ENCODE measurements at regions not wholly inside any gene's neighbourhood (a gene's known extent, or its start where the extent isn't known, plus 50 kb on each side); places are given as distances from the start of the nearest gene placed in this dataset.

DNA sequence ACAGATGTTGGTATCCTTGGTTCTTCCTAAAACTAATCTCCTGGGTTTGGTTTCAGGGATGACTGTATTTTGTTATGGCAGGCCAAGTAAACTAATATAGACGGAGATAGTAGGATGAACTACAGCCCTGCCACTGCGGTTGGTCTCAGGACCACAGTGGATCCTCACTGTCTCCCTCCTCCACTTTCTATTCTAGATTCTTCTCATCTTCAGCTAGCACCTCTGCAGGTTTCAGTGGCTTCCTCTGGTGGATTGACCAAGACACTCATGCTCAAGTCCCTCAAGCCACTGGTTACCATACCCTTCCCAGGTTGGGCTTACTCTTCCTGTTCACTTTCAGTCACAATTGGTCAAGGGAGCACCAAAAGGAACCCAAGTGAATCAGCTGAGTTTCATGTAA, 71.1 kb upstream of the CLDN18 start:
- TF ChIP-seq, protein P1, sequence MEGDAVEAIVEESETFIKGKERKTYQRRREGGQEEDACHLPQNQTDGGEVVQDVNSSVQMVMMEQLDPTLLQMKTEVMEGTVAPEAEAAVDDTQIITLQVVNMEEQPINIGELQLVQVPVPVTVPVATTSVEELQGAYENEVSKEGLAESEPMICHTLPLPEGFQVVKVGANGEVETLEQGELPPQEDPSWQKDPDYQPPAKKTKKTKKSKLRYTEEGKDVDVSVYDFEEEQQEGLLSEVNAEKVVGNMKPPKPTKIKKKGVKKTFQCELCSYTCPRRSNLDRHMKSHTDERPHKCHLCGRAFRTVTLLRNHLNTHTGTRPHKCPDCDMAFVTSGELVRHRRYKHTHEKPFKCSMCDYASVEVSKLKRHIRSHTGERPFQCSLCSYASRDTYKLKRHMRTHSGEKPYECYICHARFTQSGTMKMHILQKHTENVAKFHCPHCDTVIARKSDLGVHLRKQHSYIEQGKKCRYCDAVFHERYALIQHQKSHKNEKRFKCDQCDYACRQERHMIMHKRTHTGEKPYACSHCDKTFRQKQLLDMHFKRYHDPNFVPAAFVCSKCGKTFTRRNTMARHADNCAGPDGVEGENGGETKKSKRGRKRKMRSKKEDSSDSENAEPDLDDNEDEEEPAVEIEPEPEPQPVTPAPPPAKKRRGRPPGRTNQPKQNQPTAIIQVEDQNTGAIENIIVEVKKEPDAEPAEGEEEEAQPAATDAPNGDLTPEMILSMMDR (conservative IDR thresholded peaks at IDR 0.05; ENCODE audit: low read length): no peak
- no peak for TF ChIP-seq EZH2phosphoT487 (IDR thresholded peaks at IDR 0.05; ENCODE audit: borderline replicate concordance, low read depth, low read length)
